NCI-H774 (cell line): ENCODE measurements at regions not wholly inside any gene's neighbourhood (a gene's known extent, or its start where the extent isn't known, plus 50 kb on each side); places are given as distances from the start of the nearest gene placed in this dataset.
A peak's percentile ranks its signal among the peaks of the same experiment; 100 is the strongest.

Source experiments
- DNase-seq: peaks from one replicate; lab custom pipeline; 2025; lab: John Stamatoyannopoulos, UW

- DNase-seq: no peak
Measured at GRCh38 chr5:167702014-167702413, 589.4 kb upstream of the WWC1 start.

GRCh38 chr5:167708449-167708848 is 583.0 kb upstream of the WWC1 start:
- no peak for DNase-seq

GRCh38 chr5:167709625-167710024 is 581.8 kb upstream of the WWC1 start:
- DNase-seq: no peak

- no peak for DNase-seq
Measured at GRCh38 chr5:167710444-167711073, 580.9 kb upstream of the WWC1 start.

GRCh38 chr5:167712986-167713585 is 578.4 kb upstream of the WWC1 start:
- no peak for DNase-seq

GRCh38 chr5:167713896-167714295 is 577.5 kb upstream of the WWC1 start:
- DNase-seq: no peak

- no peak for DNase-seq
Measured at GRCh38 chr5:167716126-167716775, 575.2 kb upstream of the WWC1 start.

GRCh38 chr5:167720259-167720658 is 571.2 kb upstream of the WWC1 start:
- no peak for DNase-seq

- no peak for DNase-seq
Measured at GRCh38 chr5:167720676-167721260, 570.7 kb upstream of the WWC1 start.

GRCh38 chr5:167721926-167722440 is 569.5 kb upstream of the WWC1 start:
- no peak for DNase-seq

GRCh38 chr5:167723254-167723871 is 568.1 kb upstream of the WWC1 start:
- peak; percentile 71 for DNase-seq

- DNase-seq: no peak
Measured at GRCh38 chr5:167725264-167725663, 566.2 kb upstream of the WWC1 start.

- DNase-seq: no peak
Measured at GRCh38 chr5:167725741-167726140, 565.7 kb upstream of the WWC1 start.

GRCh38 chr5:167726642-167727041 is 564.8 kb upstream of the WWC1 start:
- DNase-seq: no peak

GRCh38 chr5:167730121-167730520 is 561.3 kb upstream of the WWC1 start:
- DNase-seq: no peak

GRCh38 chr5:167730656-167731055 is 560.8 kb upstream of the WWC1 start:
- DNase-seq: no peak

- DNase-seq: no peak
Measured at GRCh38 chr5:167731951-167732350, 559.5 kb upstream of the WWC1 start.

GRCh38 chr5:167732499-167732898 is 558.9 kb upstream of the WWC1 start:
- DNase-seq: no peak

GRCh38 chr5:167736992-167737391 is 554.5 kb upstream of the WWC1 start:
- no peak for DNase-seq

- DNase-seq: no peak
Measured at GRCh38 chr5:167743695-167744464, 547.6 kb upstream of the WWC1 start.

- DNase-seq: no peak
Measured at GRCh38 chr5:167745868-167746267, 545.6 kb upstream of the WWC1 start.

- no peak for DNase-seq
Measured at GRCh38 chr5:167750586-167750985, 540.9 kb upstream of the WWC1 start.
